Stimulated activated CD4-positive, alpha-beta T cell treated with anti-CD3 and anti-CD28 coated beads, Interleukin-4, amount 100 ng/mL, for 4 hours (primary cell): ENCODE measurements at regions not wholly inside any gene's neighbourhood (a gene's known extent, or its start where the extent isn't known, plus 50 kb on each side); places are given as distances from the start of the nearest gene placed in this dataset.
"Not testable (repeated sequence)": the region's sequence is repeated elsewhere in the genome, so short reads cannot be mapped to it uniquely, and the experiment has no call there.

Experiments
- DNase-seq, 2 experiments: peaks; one replicate each; pipeline ENCODE4 v3.0.0-alpha.2; 2020

DNA sequence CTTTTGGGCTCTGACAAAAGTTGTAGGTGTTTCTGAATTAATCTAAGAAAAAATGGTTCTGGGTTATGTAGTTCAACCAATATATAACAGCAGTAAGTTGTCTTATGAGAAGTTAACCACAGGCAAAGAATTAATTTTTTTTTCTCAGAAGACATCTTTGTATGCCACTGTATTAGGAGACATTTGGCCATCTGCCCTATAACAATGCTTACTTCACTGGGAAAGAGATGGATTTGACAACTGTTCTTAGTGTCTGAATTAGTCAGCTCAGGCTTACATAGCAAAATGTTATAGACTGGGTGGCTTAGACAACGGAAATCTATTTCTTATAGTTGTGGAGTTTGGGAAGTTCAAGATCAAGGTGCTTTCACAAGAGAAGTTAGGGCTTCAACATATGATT lies 508.1 kb downstream of the STIM2 start:
- no peak for DNase-seq

DNA sequence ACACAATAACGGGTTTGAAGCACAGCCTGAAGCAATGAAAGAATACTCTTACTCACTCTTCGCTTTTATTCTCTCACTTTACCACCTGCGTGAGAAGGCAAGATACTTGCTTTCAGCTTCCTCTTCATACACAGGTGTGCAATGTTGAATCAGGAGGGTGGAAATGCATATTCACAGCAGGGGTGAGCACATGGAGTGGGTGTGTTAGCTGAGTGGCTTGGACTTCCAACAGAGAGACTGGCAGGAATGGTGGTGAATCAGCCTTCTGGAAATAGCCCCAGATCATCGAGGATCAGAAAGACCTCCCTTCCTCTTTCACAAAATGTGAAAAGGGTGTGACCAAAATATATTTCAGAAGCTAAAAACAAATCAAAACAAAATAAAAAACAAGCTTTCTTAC lies 521.2 kb downstream of the STIM2 start:
- DNase-seq, result no peak

DNA sequence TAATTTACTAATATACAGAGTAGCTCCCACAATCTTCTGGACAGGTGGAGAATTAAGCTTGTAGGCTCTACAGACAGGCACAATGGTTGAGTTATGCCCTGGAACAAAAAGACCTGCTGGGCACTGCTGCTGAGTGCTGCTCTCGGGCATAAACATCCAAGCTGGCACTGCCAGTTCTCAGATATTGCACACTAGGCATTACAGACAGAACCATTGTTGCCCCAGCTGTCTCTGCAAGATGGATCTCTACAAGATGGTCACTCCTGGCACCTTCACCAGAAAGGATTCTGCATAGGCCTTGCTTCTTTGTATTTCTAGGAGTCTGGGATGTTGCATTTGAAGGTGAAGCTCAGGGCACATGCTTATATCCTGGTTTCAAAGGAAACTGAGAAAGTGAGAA lies 527.1 kb downstream of the STIM2 start:
- no peak for DNase-seq

DNA sequence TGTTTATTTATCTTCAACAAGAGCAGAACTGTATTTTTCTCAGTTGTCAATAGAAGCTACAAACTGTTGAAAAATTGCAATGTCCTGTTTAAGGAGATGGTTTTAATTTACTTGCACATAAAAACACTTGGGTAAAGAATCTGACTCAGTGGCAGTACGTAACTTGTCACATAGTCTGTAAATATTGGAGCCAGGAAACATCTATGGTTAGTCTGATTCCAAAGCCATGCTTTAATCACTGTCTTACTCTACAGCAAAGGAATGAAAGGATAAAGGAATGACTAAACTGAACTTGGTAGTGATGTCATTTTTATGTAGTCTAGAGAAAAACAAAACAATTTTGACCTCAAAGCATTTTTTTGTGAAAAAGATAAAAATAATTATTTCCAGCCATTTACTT lies 537.2 kb downstream of the STIM2 start:
- DNase-seq, result no peak

DNA sequence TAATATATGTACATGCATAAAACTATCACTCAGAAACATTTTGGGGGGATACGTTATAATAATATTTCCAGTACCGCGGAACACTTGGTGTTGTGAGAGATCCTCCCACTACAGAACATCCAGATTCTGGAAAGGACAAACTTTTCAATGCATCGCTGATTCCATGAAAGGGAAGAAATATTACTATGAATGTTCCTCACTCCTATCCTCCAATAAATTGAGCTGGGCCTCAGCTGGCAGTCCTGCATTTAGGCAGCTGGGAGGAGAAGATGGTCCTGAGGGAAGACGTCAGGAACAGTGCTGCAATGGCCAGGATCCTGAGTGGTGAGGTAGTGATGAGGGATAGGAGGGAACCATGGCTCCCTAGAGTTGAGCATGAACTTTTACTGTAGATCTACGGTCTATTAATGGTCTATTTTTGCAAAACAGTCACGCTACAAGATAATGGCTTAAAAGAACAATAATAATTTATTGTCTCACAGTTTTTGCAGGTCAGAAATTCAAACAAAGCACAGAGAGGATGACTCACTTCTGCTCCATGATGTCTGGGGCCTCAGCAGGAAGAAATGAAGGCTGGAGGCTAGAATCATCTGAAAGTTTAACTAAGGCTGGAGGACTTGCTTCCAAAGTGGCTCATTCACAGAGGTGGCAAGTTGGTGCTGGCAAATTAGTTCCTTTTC lies 538.1 kb downstream of the STIM2 start:
- DNase-seq, result no peak

DNA sequence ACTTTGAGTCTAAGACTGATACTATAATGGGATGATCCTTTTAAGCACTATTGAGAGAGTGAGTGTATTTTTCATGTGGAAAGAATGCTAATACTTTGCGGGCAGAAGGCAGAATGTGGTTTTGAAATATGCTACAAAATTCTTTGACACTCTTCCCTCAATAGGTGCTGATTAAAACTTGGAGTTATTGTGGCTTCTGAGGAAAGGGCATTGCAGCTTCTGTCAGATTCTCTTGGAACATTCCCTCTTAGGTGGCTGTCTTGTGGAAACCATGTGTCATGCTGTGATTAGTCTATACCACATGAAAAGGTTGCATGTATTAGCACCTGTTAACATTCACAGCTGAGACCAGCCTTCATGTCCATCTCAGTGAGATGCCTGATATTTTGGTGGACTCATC lies 547.0 kb downstream of the STIM2 start:
- DNase-seq, result no peak

DNA sequence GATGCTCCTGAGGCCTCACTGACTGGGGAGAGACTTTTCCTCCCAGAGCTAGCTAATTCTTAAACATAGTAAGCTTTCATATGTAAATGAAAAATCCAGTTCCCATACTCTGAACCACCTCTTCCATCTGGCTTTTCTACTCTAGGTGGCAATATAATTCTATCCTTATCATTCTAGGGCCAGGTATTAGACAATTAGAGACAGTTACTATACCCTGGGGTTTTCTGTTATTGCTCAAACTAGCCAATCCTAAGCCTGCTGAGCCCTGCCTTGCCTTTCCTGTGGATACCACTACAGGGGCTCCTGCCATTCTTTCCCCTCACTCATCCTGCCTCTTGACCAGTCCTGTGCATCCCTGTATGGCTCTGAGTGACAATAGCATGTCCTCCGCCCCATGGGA lies 552.0 kb downstream of the STIM2 start:
- DNase-seq, result no peak

DNA sequence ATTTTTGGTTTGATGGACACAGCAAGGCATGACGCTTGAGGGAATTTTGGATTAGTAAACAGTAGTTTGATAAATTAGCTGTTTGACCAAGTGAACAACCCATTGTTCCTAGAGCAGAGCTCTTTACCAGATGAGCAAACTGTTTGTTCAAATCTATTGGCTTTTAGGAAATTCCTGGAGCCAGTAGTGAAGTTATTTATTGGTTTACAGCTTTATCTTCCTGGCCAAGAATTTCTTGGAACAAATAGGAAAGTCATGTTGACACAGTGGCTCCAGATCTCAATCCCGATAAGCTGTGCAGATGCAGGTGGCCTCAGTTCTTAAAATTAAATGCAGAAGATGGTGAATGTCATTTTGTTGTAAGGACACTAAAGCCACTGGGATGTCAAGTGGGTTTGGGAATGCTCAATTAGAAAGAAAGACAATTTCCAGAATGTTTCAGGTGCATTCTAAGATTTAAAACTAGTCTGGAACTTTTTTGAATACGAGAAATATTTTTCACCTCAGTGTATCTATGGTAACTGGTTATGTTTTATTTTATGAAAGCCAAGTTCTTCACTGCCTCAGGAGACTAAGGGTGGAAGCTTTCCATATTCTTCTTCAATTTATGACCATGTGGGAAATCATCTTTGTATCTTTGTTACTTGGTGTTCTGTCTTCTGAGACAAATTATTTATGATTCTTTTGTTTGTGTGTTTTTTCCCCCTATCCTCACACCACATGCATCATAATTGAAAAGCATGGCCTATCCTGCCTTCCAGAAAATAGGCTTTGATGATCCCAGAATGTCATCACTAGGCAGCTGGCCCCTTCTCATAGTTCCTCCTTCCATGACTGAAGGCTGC lies 554.5 kb downstream of the STIM2 start:
- DNase-seq, result no peak

DNA sequence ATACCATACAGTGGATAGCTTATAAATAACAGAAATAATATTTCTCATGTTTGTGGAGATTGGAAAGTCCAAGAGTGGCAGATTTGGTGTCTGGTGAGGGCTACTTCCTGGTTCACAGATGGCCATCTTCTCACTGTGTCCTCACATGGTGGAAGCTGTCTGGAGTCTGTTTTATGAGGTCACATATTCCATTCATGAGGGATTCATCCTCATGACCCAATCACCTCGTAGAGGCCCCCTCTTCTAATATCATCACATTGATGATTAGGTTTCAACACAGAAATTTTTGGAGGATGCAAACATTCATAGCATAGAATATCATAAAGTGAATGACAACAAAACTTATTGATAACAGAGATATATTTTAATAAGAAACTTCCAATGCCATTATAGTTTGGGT lies 568.0 kb downstream of the STIM2 start:
- DNase-seq, result no peak

DNA sequence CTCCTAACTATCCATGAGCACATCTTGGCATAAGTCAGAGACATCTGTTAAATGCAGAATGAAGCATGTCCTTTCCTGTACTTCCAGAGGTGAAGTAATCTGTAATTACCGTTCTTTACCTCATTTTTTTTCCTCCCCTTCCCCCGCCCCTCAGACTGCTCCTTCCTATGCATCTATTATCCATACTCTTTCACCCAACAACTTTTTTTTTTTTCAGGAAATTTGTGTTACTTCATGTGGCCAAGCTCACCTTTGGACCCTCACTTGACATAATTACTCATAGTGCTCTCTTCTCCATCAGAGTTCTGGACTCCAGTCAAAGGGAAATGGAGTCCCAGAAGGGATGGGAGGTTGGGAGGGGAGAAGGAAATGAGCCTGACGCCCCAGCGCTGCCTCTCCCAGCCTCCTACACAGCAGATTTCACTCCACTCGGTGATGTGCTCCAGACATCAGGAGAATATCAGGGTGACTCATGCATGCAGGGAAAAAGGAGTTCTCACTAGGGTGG lies 568.8 kb downstream of the STIM2 start:
- DNase-seq, result no peak

DNA sequence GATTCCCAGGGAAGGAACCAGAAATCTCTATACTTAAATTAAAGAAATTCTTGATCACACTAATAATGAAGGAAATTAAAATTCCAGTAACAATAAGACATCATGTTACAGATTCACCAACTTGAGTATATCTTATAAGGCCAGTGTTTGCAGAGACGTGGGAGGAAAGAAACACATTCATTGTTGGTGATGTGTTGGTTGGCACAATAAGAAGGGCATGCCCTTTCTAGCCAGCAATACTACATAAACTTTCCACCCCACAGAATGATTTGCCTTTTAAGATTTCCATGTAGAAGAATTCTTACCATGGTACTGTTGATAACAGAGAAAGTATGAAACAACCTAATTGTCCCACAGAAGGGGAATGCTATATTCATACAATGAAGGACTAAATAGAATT lies 581.5 kb downstream of the STIM2 start:
- DNase-seq, result no peak

DNA sequence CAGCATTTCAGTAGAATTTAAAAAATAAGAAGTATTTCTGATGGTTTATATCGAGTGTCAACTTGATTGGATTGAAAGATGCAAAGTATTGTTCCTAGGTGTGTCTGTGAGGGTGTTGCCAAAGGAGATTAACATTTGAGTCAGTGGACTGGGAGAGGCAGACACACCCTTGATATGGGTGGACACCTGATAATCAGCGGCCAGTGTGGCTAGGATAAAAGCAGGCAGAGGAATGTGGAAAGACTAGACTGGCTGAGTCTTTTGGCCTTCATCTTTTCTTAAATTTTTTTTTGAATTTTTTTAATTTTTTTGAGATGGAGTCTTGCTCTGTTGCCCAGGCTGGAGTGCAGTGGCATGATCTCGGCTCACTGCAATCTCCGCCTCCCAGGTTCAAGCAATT lies 582.0 kb downstream of the STIM2 start:
- DNase-seq, result not testable (repeated sequence)

DNA sequence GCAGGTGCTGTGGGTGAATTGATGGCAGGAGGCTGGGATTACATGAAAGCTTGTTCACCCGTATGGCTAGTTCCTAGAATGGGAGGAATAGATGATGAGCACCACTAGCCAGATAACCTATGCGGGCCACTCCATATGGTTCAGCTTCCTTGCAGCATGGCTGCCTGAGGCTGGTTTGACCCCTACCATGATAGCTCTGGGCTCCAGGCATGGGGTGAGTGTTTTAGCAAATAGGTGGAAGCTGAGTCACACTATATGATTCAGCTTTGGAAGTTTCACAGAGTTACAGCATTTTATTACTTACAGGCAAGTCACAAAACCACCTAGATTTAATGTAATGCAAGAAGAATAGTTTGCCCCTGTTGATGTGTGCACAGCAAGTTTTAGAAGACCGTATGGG lies 603.2 kb downstream of the STIM2 start:
- DNase-seq, result no peak

DNA sequence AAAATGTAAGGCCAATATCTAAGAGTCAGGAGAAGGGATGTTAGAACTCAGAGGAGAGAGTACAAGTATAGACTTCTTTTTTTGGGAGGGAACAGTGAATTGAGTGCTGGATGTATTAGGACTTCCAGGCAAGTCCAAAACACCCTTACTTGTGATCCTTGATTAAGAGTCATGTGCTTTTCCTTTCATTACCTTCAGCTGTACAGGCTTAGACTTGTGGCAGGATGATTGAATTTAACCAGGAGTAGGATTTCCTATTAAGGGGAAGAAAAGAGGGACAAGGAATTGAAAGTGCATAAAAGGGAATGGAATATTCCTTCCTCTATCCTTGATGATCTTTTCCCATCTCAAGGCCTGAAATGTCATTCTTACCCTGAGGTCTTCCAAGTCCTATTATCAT lies 606.7 kb downstream of the STIM2 start:
- DNase-seq, result no peak

DNA sequence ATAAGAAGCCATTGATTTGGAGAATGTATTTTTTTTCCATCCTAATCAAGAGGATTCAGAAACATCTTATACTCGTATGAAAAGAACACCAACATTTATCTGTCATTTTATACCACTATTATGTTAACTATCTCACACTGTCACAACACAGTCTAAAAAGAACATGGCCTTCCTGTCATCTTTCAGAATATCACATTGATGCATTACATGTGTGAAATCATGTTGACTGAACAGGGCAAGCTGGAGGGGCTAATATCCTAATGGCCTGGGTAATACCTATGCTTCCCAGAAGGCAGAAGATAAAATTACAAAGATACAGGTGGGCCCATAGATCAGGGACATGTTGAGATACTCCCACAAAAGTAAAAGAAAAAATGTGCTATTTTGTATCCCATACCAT lies 611.7 kb downstream of the STIM2 start:
- no peak for DNase-seq

DNA sequence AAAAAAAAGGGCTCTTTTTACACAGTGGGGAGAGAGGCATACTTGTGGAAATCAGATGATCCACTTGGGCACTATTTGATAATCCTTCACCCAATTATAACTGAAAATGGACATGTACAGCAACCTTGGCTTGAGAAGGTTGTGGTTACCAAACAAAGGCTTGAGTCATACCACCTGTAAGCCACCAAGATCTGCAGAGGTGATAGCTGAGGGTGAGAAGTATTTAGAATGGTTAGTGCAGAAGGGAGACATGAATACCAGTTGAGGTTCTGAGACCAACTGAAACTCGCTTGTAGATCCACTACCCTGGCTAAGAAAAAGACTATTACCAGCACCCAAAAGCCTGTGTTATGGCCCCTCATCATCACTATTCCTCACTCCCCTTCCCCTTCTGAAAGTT lies 614.0 kb downstream of the STIM2 start:
- no peak for DNase-seq

DNA sequence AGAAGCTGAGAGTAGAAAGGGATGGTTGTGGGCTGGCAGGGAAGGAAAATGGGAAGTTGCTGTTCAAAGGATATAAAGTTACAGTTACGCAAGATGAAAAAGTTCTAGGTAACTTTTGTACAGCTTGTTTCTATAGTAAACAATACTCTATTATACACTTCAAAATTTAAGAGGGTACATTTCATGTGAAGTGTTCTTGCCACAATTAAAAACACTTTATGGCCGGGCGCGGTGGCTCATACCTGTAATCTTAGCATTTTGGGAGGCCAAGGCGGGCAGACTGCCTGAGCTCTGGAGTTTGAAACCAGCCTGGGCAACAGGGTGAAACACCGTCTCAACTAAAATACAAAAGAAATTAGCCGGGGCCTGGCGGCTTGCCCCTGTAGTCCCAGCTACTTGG lies 623.6 kb downstream of the STIM2 start:
- DNase-seq, result no peak

DNA sequence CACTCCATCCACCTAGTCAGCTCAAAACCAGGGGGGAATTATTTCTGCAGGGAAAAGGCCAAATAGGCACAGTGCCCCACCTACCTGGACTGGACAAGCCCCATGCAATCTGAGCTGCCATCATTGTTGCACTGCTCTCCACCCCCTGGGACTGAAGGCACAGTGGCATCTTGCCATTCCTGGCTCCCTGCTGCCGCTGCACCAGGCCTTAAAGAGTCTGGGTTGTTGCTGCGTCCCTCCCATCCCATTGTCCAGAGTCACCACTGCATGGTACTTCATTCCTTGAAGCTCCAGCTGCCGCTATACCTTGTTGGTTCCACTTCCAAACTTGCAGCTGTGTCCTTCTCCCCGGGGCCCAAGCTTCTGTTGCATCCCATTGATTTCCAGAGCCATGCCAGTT lies 629.7 kb downstream of the STIM2 start:
- no peak for DNase-seq

DNA sequence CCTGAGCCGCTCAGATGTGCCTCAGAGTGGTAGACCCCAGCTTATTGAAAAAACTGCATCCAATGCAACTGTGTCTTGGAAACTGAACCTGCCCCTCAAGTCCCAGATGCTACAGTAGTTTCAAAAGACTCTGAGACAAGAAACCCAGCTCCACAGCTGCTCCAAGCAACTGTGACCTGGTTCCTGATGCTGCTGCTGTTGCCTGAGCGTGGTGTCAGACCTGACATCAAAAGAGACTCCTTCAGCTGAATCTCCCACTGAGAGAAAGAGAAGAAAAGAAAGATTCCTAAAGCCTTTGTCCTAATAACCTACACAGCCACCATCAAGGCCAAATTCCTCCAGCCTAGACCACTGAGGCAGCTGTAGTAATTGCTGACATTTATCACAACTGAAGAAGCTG lies 630.1 kb downstream of the STIM2 start:
- DNase-seq, result no peak

DNA sequence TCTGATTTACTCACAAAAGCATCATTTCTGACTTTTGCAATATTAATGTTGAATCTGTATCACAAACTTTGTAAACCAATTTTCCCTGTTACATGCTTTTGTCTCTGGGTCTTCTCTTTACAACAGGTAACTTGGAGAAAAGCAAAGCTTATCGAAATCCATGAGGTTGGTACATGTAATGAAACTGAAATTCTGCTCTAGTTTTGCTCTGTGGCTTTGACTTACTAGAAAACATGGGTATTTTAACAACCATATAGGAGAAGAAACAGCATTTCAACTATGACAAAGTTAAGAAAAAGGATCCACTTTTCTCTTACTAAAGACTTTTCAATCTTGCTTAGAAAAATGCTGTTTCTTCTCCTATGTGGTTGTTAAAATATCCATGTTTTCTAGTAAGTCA lies 645.8 kb downstream of the STIM2 start:
- no peak for DNase-seq

DNA sequence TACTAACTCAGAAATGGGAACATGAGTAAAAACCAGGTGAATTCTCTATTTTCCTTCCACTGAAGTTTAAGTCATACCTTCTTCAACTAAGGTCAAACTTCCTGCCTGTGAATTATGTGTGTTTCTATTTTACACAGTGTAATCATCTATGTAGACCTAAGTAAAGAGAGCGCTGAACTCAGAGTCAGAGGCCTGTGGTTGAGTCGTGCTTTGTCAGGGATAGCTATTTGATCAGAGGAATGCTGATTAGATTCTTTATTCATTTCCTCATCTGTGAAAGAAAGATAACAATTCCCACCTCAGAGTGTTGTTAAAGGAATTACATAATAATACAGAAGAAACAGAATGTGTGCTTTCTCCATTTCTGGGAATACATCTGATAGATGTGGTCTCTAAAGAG lies 654.1 kb downstream of the STIM2 start:
- DNase-seq, result no peak

DNA sequence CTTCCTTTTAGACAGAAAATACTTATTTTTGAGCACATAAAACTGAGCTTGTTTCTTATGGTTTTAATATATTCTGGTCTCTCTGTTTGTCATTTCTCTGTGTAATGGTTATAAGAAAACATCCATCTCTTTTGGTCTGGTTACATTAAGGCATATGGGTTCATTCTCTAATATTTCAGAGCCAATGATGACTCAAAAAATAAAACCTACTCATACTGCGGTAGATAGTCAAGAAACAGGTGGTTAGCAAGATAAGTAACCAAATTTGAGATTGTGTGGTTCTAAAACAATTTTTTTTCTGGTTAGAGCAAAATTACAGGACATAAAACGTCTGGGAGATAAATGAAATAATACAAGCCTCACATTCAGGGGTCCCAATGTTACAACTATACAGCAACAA lies 654.5 kb downstream of the STIM2 start:
- no peak for DNase-seq

DNA sequence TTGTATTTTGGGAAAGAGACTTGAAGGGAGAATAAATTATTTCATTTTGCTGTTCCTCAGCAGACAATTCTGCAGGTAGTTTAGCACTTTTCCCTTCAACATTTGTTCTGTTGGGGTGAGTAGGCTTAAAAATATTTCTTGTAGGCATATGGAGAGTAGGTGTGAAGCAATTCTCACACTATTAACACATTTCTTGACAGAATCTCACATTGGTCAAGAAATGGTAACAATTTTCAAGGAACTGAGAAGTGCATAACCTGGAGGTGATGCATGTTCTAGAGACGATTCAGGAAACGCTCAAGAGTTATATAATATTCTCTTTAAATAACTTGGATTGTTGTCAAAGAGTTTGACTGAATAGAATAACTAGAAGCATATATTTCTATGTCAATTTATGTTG lies 658.2 kb downstream of the STIM2 start:
- no peak for DNase-seq

DNA sequence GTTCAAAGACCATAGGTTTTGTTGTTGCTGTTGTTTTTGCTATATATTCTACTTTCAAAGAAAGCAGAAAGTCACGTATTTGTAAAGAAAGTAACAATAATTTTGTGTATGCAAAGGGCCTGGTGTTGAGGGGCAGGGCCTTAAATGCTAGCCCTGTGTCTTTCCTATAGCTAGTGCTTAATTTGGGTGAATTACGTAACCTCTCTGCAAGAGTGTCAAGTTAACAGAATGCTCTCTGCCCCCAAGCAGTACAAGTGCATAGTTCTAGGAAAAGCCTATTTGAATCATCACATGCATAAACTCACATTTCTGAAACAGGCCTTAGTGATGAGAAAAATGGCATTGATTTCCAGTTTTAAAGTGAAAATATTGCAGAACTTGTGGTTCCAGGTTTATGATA lies 663.6 kb downstream of the STIM2 start:
- no peak for DNase-seq

DNA sequence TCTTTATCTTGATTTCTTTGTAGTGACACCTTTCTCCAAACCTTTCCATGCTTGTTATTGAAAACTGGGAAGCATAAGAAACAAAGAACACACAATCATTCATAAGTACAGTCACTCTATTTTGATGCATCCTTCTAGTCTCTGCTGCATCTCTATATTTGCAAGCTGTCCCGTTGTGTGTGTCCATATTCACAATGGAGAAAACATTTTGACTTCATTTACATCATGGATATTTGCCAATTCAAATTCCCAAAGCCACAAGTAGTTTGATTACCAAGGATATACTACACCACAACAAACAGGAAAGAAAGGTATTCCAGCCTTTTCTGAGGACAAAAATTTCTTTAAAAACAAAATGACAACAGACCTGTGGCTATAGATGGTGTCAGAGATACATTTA lies 673.8 kb downstream of the STIM2 start:
- DNase-seq, result no peak
